Nephron (organoid): ENCODE measurements at regions not wholly inside any gene's neighbourhood (a gene's known extent, or its start where the extent isn't known, plus 50 kb on each side); places are given as distances from the start of the nearest gene placed in this dataset.
A peak's percentile ranks its signal among the peaks of the same experiment; 100 is the strongest.

Experiments
- H3K27ac Mint-ChIP-seq, 3 experiments: 2 replicates each; pipeline ENCODE4 v1.8.0; 2020; ENCODE audit warnings: mixed read lengths in 3 of 3, mild to moderate bottlenecking in 2 of 3, moderate library complexity in 1 of 3
- H3K27me3 Mint-ChIP-seq: 2 replicates; pipeline ENCODE4 v1.8.0; 2021; ENCODE audit warnings: low read depth, mild to moderate bottlenecking, moderate library complexity, mixed read lengths
- H3K36me3 Mint-ChIP-seq: 2 replicates; pipeline ENCODE4 v1.8.0; 2020; ENCODE audit warnings: low read depth, mixed read lengths
- H3K4me1 Mint-ChIP-seq: 2 replicates; pipeline ENCODE4 v1.8.0; 2020; ENCODE audit warnings: mixed read lengths
- H3K4me3 Mint-ChIP-seq, 3 experiments: 2 replicates each; pipeline ENCODE4 v1.8.0; 2020; ENCODE audit warnings: mild to moderate bottlenecking in 3 of 3, mixed read lengths in 3 of 3, moderate library complexity in 2 of 3
- H3K9me3 Mint-ChIP-seq: 2 replicates; pipeline ENCODE4 v1.8.0; 2020; ENCODE audit warnings: mixed read lengths
- TF ChIP-seq, protein P1 (sequence below), 3 experiments: fragments of 200-600 bp; sonication (generic); IDR thresholded peaks; one replicate each; pipeline ENCODE4 v1.5.0; 2021; ENCODE audit warnings: antibody characterized with exemption in 3 of 3; ENCODE audit not compliant: unreplicated experiment in 3 of 3

GRCh38 chr1:82215056-82215852 lies 414.5 kb downstream of the ADGRL2 start:
- Mint-ChIP-seq H3K27ac (peak overlapping the region; percentile 68 to 95 (median 86)), H3K9me3 (no peaks in the 10 kb centered on the region), H3K36me3 (no peaks in the 10 kb centered on the region), H3K27me3 (no peaks in the 10 kb centered on the region), H3K4me1 (peaks cover 28% of the 10 kb centered on the region), H3K4me3 (peak overlapping the region in 2 of 3 experiments; percentile 5 to 25)
- TF ChIP-seq, protein P1, sequence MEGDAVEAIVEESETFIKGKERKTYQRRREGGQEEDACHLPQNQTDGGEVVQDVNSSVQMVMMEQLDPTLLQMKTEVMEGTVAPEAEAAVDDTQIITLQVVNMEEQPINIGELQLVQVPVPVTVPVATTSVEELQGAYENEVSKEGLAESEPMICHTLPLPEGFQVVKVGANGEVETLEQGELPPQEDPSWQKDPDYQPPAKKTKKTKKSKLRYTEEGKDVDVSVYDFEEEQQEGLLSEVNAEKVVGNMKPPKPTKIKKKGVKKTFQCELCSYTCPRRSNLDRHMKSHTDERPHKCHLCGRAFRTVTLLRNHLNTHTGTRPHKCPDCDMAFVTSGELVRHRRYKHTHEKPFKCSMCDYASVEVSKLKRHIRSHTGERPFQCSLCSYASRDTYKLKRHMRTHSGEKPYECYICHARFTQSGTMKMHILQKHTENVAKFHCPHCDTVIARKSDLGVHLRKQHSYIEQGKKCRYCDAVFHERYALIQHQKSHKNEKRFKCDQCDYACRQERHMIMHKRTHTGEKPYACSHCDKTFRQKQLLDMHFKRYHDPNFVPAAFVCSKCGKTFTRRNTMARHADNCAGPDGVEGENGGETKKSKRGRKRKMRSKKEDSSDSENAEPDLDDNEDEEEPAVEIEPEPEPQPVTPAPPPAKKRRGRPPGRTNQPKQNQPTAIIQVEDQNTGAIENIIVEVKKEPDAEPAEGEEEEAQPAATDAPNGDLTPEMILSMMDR (IDR thresholded peaks at IDR 0.05; ENCODE audit: unreplicated experiment in 3 of 3), result no peak

GRCh38 chr1:82214606-82215005 lies 413.9 kb downstream of the ADGRL2 start:
- peaks cover 28% of the 10 kb centered on the region for H3K4me1 Mint-ChIP-seq
- no peaks in the 10 kb centered on the region for H3K27me3 Mint-ChIP-seq
- no peaks in the 10 kb centered on the region for H3K36me3 Mint-ChIP-seq
- no peaks in the 10 kb centered on the region for H3K9me3 Mint-ChIP-seq
- H3K27ac Mint-ChIP-seq, result peak overlapping the region in 2 of 3 experiments; percentile 86 to 95
- no peak overlapping the region for H3K4me3 Mint-ChIP-seq
- TF ChIP-seq, protein P1 (IDR thresholded peaks at IDR 0.05; ENCODE audit: unreplicated experiment in 3 of 3), result no peak

- H3K27me3 Mint-ChIP-seq, result no peaks in the 10 kb centered on the region
- no peaks in the 10 kb centered on the region for H3K9me3 Mint-ChIP-seq
- H3K4me1 Mint-ChIP-seq, result peaks cover 12% of the 10 kb centered on the region
- no peaks in the 10 kb centered on the region for H3K36me3 Mint-ChIP-seq
- TF ChIP-seq, protein P1 (IDR thresholded peaks at IDR 0.05; ENCODE audit: unreplicated experiment in 3 of 3), result no peak
- no peak overlapping the region for H3K27ac Mint-ChIP-seq
- H3K4me3 Mint-ChIP-seq, result no peak overlapping the region
Observed at GRCh38 chr1:82197606-82198005, 396.9 kb downstream of the ADGRL2 start.

GRCh38 chr1:82195245-82195644 lies 394.5 kb downstream of the ADGRL2 start:
- Mint-ChIP-seq H3K4me3 (no peak overlapping the region), H3K27ac (no peak overlapping the region), H3K36me3 (no peaks in the 10 kb centered on the region), H3K9me3 (no peaks in the 10 kb centered on the region), H3K27me3 (no peaks in the 10 kb centered on the region), H3K4me1 (peaks cover 8% of the 10 kb centered on the region)
- TF ChIP-seq, protein P1 (IDR thresholded peaks at IDR 0.05; ENCODE audit: unreplicated experiment in 3 of 3), result no peak

DNA sequence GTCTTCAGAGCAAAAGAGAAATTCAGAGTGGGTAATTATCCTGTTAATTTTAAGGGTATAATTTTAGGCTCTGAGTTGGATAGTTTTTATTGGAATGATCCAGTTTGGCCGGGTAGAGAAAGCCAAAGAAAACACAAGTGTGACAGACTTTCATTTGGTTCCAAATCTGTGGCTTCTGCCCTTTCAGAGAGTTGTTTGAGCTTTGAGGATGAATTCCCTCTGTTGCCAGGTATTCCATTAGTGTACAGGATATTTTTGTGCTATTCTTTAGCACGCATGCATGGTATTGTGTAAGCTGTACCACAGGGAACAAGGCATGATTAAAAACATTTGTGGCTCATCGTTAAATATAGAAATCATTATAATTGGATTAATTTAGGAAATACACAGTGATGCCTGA lies 384.4 kb downstream of the ADGRL2 start:
- no peaks in the 10 kb centered on the region for H3K9me3 Mint-ChIP-seq
- H3K36me3 Mint-ChIP-seq, result no peaks in the 10 kb centered on the region
- peaks cover 17% of the 10 kb centered on the region for H3K4me1 Mint-ChIP-seq
- no peaks in the 10 kb centered on the region for H3K27me3 Mint-ChIP-seq
- TF ChIP-seq, protein P1 (IDR thresholded peaks at IDR 0.05; ENCODE audit: unreplicated experiment in 3 of 3), result no peak
- H3K4me3 Mint-ChIP-seq, result no peak overlapping the region
- peak overlapping the region in 2 of 3 experiments; percentile 1 to 19 for H3K27ac Mint-ChIP-seq

GRCh38 chr1:82181846-82182245 lies 381.1 kb downstream of the ADGRL2 start:
- TF ChIP-seq, protein P1 (IDR thresholded peaks at IDR 0.05; ENCODE audit: unreplicated experiment in 3 of 3), result no peak
- H3K27me3 Mint-ChIP-seq, result no peaks in the 10 kb centered on the region
- no peak overlapping the region for H3K4me3 Mint-ChIP-seq
- H3K9me3 Mint-ChIP-seq, result no peaks in the 10 kb centered on the region
- no peaks in the 10 kb centered on the region for H3K36me3 Mint-ChIP-seq
- peak overlapping the region in 1 of 3 experiments; percentile 34 for H3K27ac Mint-ChIP-seq
- H3K4me1 Mint-ChIP-seq, result peaks cover 27% of the 10 kb centered on the region
